Panc1 (cell line): ENCODE measurements at regions not wholly inside any gene's neighbourhood (a gene's known extent, or its start where the extent isn't known, plus 50 kb on each side); places are given as distances from the start of the nearest gene placed in this dataset.

Source experiments
- ATAC-seq: fragments of 200-7000 bp; cut with Tn5 transposase; 2 replicates; pipeline ENCODE4 v1.9.1; 2020; ENCODE audit warnings: mild to moderate bottlenecking, moderate library complexity
- BruUV-seq: library from RNA; stranded (reverse); fragments of 400-500 nt; replicated peaks from 2 replicates; lab custom pipeline; 2021; lab: Mats Ljungman, UMichigan
- CTCF ChIA-PET: fragments of 300-600 bp; sonication (Branson Sonifier 250); formaldehyde crosslinking; loops from one replicate; lab custom pipeline; 2022; ENCODE audit warnings: antibody characterized with exemption; lab: Charles Lee
- POLR2A ChIA-PET: fragments of 300-600 bp; sonication (Branson Sonifier 250); formaldehyde crosslinking; loops from one replicate; lab custom pipeline; 2022; ENCODE audit warnings: antibody characterized with exemption; lab: Charles Lee
- DNase-seq: peaks from one replicate; pipeline ENCODE4 v3.0.0-alpha.2; 2010; ENCODE audit warnings: low read depth, low spot score
- H3K27ac ChIP-seq: 2 replicates; pipeline ENCODE4 v1.5.1; 2011; ENCODE audit warnings: mild to moderate bottlenecking, low read length, inconsistent platforms
- H3K27me3 ChIP-seq: fragments of 200-500 bp; sonication (Bioruptor generic); 2 replicates; pipeline ENCODE4 v1.6.0; 2014; ENCODE audit warnings: low read length, inconsistent platforms; ENCODE audit not compliant: control insufficient read depth, insufficient read depth
- H3K36me3 ChIP-seq: fragments of 200-500 bp; sonication (Bioruptor generic); 2 replicates; pipeline ENCODE4 v1.5.1; 2014; ENCODE audit warnings: inconsistent platforms, mild to moderate bottlenecking, low read length, moderate library complexity; ENCODE audit not compliant: control insufficient read depth, insufficient read depth
- H3K4me1 ChIP-seq: 2 replicates; pipeline ENCODE4 v1.5.1; 2011; ENCODE audit warnings: inconsistent platforms, mild to moderate bottlenecking, low read length, moderate library complexity; ENCODE audit not compliant: control insufficient read depth, insufficient read depth
- H3K4me3 ChIP-seq, 2 experiments: 2 replicates each; pipeline ENCODE4 v1.5.1; 2011 to 2012; ENCODE audit warnings: low read depth in 2 of 2, low read length in 2 of 2, mild to moderate bottlenecking in 2 of 2, inconsistent platforms in 1 of 2, moderate library complexity in 1 of 2
- H3K9me3 ChIP-seq: fragments of 200-500 bp; sonication (Bioruptor generic); 2 replicates; pipeline ENCODE4 v1.5.1; 2014; ENCODE audit warnings: low read depth, mild to moderate bottlenecking, inconsistent platforms, low read length, moderate library complexity; ENCODE audit not compliant: control insufficient read depth, insufficient read depth
- POLR2AphosphoS5 ChIP-seq: IDR thresholded peaks from 2 replicates; pipeline ENCODE4 v1.6.1; 2012; ENCODE audit warnings: mild to moderate bottlenecking, low read depth, low read length, moderate library complexity
- SIN3A ChIP-seq: IDR thresholded peaks from 2 replicates; pipeline ENCODE4 v1.6.1; 2012; ENCODE audit warnings: low read depth, mild to moderate bottlenecking, low read length, moderate library complexity, borderline replicate concordance; ENCODE audit not compliant: insufficient read depth
- TCF7L2 ChIP-seq: IDR thresholded peaks from 2 replicates; pipeline ENCODE4 v1.6.1; 2011; ENCODE audit warnings: mild to moderate bottlenecking, low read depth, low read length, inconsistent platforms
- in situ Hi-C: cut with HindIII; loops from 2 replicates; pipeline ENCODE4 v1.10.0; 2016; ENCODE audit warnings: low sequenced_read_pairs, low pct_unique_long_range_greater_than_20kb
- intact Hi-C: fragments of 100-400 bp; cut with micrococcal nuclease; formaldehyde crosslinking; loops from one replicate; pipeline ENCODE4 v1.10.0; 2022; ENCODE audit not compliant: unreplicated experiment
- TF ChIP-seq, protein P1 (sequence below), 2 experiments: IDR thresholded peaks; 2 replicates each; pipeline ENCODE4 v1.6.1; 2011 to 2012; ENCODE audit warnings: low read depth in 2 of 2, control low read depth in 1 of 2, low read length in 1 of 2, mild to moderate bottlenecking in 1 of 2, moderate library complexity in 1 of 2; ENCODE audit not compliant: insufficient read depth in 1 of 2
- TF ChIP-seq, protein P2 (sequence below): fragments of 450-650 bp; IDR thresholded peaks from 2 replicates; pipeline ENCODE4 v1.5.1; 2017; ENCODE audit warnings: mild to moderate bottlenecking

DNA sequence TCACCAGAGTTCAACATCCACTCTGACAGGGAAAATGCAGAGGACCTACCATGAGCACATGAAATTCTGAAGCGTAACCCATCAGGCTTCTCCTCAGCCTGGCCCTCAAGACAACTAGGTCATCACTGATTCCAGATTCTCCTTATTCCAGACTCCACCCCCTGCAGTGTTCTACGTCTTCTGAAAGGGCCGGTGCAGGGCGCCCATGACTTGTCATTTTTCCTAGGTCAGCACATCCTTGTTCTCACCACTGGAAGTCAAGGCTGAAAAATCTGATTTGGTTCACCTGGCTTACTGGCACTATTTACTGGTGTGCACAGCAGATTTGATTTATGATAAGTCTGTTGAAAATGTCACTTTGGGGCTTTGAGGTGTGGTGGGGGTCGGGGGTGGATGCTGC is 140.9 kb upstream of the KLF3 start:
- no peak for ATAC-seq
- H3K27ac ChIP-seq, result no peak overlapping the region
- TF ChIP-seq POLR2AphosphoS5 (no peak), SIN3A (no peak), TCF7L2 (no peak)
- TF ChIP-seq, protein P1, sequence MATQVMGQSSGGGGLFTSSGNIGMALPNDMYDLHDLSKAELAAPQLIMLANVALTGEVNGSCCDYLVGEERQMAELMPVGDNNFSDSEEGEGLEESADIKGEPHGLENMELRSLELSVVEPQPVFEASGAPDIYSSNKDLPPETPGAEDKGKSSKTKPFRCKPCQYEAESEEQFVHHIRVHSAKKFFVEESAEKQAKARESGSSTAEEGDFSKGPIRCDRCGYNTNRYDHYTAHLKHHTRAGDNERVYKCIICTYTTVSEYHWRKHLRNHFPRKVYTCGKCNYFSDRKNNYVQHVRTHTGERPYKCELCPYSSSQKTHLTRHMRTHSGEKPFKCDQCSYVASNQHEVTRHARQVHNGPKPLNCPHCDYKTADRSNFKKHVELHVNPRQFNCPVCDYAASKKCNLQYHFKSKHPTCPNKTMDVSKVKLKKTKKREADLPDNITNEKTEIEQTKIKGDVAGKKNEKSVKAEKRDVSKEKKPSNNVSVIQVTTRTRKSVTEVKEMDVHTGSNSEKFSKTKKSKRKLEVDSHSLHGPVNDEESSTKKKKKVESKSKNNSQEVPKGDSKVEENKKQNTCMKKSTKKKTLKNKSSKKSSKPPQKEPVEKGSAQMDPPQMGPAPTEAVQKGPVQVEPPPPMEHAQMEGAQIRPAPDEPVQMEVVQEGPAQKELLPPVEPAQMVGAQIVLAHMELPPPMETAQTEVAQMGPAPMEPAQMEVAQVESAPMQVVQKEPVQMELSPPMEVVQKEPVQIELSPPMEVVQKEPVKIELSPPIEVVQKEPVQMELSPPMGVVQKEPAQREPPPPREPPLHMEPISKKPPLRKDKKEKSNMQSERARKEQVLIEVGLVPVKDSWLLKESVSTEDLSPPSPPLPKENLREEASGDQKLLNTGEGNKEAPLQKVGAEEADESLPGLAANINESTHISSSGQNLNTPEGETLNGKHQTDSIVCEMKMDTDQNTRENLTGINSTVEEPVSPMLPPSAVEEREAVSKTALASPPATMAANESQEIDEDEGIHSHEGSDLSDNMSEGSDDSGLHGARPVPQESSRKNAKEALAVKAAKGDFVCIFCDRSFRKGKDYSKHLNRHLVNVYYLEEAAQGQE (IDR thresholded peaks at IDR 0.05; ENCODE audit: insufficient read depth in 1 of 2, low read depth in 2 of 2, low read length in 1 of 2), result no peak
- TF ChIP-seq, protein P2, sequence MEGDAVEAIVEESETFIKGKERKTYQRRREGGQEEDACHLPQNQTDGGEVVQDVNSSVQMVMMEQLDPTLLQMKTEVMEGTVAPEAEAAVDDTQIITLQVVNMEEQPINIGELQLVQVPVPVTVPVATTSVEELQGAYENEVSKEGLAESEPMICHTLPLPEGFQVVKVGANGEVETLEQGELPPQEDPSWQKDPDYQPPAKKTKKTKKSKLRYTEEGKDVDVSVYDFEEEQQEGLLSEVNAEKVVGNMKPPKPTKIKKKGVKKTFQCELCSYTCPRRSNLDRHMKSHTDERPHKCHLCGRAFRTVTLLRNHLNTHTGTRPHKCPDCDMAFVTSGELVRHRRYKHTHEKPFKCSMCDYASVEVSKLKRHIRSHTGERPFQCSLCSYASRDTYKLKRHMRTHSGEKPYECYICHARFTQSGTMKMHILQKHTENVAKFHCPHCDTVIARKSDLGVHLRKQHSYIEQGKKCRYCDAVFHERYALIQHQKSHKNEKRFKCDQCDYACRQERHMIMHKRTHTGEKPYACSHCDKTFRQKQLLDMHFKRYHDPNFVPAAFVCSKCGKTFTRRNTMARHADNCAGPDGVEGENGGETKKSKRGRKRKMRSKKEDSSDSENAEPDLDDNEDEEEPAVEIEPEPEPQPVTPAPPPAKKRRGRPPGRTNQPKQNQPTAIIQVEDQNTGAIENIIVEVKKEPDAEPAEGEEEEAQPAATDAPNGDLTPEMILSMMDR, result no peak
- CTCF ChIA-PET, result no interaction called here
- H3K27me3 ChIP-seq, result no peaks in the 10 kb centered on the region
- POLR2A ChIA-PET, result interaction anchor here (0.6 to 0.7 kb wide), 2 partner anchors 143 to 205 kb away, joined by 3 to 10 read pairs; no protein-coding TSS in a partner anchor
- no peak for DNase-seq
- H3K36me3 ChIP-seq, result no peaks in the 10 kb centered on the region
- no peaks in the 10 kb centered on the region for H3K9me3 ChIP-seq
- H3K4me3 ChIP-seq, result no peak overlapping the region
- no peaks in the 10 kb centered on the region for H3K4me1 ChIP-seq
- no TSS peak for BruUV-seq
- intact Hi-C loops (no loop called here), in situ Hi-C loops (no loop called here)

DNA sequence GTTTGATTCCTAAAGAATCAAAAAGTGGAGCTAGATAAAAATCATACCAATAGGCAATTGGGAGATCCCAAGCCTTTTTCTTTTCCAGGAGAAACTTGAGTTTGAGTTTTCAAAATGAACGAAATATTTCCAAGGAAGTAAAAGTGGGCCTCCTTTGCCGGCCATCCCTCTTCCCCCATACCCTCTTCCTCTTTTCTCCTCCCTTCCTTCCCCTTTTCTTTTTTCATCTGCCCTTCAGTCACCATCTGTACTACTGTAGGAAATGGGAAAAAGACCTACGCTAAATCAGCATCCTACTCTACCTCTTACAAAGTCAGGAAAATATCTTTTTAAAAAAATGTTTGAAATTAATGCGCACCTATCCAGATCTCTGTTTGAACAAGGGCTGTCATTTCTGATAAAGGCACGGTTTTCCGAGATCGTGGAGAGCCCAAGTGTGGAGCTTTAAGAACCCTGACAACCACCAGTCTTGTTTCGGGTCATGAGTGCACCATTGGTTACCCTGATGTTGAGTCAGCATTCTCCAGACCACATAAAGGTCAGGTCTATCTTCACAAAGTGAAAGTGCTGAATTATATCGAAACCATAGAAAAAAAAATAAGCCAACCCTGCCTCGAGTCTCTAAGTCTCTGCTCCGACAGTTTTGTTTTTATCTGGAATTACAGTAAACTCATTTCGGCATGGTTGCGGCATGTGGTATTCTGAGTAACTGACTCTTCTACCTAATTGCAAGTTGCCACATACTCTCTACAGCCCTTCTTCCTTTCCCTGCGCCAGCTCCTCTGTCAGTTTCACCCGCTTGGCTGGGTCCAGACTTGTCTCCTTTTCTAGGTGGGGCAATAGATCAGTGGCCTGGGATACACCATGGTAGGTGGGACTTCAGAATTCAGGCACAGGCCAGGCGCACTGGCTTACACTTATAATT is 140.2 kb upstream of the KLF3 start:
- DNase-seq, result no peak
- CTCF ChIA-PET, result no interaction called here
- ATAC-seq, result no peak
- TF ChIP-seq, protein P2, result no peak
- TF ChIP-seq, protein P1 (IDR thresholded peaks at IDR 0.05; ENCODE audit: insufficient read depth in 1 of 2, low read depth in 2 of 2, low read length in 1 of 2), result no peak
- TF ChIP-seq POLR2AphosphoS5 (no peak), TCF7L2 (no peak), SIN3A (no peak)
- POLR2A ChIA-PET, result no interaction called here
- no peak overlapping the region for H3K27ac ChIP-seq
- intact Hi-C loops, result no loop called here
- no TSS peak for BruUV-seq
- no peaks in the 10 kb centered on the region for H3K9me3 ChIP-seq
- no peaks in the 10 kb centered on the region for H3K27me3 ChIP-seq
- no peak overlapping the region for H3K4me3 ChIP-seq
- H3K36me3 ChIP-seq, result no peaks in the 10 kb centered on the region
- H3K4me1 ChIP-seq, result no peaks in the 10 kb centered on the region
- in situ Hi-C loops, result no loop called here
